ENCODE measurements at regions not wholly inside any gene's neighbourhood (a gene's known extent, or its start where the extent isn't known, plus 50 kb on each side); places are given as distances from the start of the nearest gene placed in this dataset.

DNA sequence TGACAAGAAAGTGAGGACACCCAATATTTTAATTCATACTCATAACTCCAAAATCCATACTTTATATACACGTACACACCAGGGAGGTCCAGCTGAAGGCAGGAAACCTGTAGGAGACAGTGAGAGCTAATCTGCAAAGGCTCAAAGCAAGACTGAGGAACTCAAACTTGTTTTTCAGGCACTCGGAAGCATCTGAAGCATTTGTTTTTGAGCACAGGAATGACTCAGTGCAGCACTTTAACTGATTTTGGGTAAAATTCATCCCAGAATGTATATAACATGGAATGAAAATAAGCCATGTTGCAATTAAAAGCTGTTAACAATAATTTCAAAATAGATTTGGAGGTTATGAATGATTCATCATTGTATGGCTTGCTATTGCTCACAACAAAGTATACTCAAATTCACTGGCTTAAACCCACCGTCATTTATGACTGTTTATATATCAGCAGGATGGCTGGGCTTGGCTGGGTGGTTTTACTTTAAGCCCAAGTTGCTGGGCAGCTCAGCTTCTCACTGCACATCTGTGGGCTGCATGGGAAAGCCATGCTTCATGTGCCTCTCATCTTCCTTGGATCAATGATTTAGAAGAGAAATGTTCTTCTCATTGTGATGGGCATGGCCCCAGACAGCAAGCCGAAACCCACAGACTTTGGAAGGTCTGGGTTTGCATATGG, 177.0 kb downstream of the RFC3 start:
- TF ChIP-seq, protein P1, sequence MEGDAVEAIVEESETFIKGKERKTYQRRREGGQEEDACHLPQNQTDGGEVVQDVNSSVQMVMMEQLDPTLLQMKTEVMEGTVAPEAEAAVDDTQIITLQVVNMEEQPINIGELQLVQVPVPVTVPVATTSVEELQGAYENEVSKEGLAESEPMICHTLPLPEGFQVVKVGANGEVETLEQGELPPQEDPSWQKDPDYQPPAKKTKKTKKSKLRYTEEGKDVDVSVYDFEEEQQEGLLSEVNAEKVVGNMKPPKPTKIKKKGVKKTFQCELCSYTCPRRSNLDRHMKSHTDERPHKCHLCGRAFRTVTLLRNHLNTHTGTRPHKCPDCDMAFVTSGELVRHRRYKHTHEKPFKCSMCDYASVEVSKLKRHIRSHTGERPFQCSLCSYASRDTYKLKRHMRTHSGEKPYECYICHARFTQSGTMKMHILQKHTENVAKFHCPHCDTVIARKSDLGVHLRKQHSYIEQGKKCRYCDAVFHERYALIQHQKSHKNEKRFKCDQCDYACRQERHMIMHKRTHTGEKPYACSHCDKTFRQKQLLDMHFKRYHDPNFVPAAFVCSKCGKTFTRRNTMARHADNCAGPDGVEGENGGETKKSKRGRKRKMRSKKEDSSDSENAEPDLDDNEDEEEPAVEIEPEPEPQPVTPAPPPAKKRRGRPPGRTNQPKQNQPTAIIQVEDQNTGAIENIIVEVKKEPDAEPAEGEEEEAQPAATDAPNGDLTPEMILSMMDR (IDR thresholded peaks at IDR 0.05): no peak

DNA sequence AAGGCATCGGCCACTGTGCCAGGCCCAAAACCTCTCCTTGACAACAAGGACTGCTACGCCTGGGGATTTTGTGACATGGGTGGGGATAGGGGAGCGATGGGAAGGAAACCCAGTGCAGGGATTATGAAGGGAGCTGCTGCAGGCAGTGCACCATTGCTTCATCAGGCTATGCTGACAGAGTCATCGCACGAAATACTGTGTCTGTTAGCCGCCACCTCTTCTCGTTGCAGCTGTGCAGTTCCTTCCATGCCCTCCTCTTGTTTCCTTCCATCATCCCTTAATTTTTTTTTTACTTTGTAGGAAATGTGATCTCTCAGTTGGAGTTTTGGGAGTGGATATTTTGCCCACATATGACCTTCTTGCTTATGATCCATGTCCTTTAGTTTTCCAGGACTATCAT, 178.7 kb downstream of the RFC3 start:
- TF ChIP-seq, protein P1 (IDR thresholded peaks at IDR 0.05): no peak

DNA sequence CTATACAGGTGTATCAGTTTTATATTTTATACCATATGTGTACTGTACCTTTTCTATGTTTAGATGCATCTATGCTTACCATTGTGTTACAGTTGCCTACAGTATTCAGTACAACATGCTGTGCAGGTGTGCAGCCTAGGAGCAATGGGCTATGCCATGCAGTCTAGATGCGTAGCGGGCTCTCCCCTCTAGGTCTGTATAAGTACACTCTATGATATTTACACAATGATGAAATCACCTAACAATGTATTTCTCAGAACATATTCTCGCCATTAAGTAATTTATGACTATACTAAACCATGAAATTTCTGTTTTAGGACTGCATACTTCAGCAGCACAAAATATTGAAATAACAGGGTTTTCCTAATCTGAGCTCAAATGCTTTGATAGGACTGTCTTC, 179.6 kb downstream of the RFC3 start:
- TF ChIP-seq, protein P1 (IDR thresholded peaks at IDR 0.05): no peak

DNA sequence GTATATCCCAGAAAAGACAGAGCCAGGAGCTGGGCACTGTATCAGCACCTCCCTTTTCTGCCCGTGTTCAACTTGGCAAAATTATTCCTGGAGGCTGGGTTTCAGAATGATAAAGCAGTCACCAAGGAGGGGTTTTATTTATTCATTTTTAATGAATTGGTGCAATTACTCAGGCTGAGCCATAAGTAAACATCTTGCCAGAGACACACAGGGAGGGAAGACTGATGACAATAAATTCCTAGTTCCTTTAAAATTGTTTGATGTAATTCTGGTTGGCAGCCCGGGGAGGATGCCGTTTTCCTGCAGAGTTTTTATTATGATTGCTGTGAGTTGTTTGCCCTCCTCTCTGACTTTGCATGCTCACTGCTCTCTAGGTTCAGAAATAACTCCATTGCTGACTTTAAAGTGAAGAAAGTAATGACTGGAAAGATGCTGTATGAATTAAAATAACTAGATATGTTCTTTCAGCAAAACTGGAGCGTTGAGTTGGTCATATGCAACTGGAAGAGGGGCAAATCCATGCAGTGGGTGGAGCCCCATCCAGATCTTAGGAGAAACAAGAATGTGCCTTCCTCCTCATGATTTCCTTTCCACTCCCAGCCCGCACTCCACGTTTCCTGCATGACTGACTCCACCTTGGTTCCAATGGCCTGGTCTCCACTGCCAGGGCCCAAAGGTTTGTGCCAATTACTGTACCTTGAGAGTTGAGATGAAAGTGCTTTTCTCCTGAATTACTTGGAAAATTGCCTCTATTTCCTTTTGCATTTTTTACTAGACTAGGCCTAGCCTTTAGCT, 182.1 kb downstream of the RFC3 start:
- TF ChIP-seq, protein P1 (IDR thresholded peaks at IDR 0.05): no peak

DNA sequence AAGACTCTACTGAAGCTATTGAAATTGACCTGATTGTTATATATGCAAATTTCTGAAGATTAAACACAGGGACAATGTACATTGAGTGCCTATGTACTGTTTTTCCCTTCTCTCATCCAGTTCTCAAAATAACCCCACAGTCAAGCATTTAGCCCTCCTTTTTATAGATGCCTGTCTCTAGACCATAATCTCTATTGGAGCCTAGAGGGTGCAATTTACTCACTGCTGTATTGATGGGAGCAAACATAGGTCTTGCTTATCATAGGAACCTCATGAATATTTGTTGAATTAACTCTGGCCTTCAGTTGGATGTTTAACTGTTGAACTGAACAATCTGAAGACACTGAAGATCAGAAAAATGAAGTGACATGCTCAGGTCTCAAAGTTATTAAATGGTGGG, 183.0 kb downstream of the RFC3 start:
- TF ChIP-seq, protein P1 (IDR thresholded peaks at IDR 0.05): no peak; the same call in 1 of the 2 replicates

DNA sequence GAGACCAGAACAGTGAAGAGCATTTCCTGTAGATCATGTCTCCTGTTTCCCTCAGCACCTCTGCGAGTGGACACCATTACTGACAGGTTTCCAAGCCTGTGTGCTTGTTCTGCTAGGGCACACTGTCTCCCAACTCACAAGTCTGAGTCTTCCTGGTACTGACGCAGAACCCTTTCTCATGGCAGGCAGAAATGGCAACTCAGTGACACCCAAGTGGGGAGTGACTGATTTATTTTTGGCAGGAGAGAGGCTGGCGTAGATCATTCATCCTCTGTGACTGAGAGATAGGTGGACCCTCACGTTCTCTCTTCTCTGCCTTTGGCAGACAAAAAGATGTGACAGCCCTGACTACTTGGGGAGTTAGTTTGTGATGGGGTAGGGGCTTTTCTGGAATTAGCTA, 183.4 kb downstream of the RFC3 start:
- TF ChIP-seq, protein P1 (IDR thresholded peaks at IDR 0.05): no peak

DNA sequence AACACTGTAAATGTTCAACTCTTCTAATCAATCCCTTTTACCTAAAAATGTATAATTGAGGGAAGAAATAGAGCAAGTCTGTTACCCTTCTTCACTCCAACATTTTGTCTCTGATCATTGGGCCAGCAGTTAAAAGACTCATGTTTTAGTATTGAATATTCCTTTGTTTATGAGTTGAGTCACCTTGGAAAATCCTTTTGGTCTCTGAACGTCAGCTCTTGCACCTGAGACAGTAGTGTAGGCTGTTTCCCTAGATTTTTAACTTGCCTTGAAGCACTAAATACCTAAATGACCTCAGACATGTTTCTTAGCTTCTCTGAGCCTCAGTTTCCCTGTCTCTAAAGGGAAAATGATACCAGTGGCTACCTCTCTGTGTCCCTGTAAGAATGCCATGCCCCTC, 184.2 kb downstream of the RFC3 start:
- TF ChIP-seq, protein P1 (IDR thresholded peaks at IDR 0.05): no peak
